Stimulated activated naive CD4-positive, alpha-beta T cell treated with Interleukin-2 at 50 U/mL for 16 hours (primary cell): ENCODE measurements at regions not wholly inside any gene's neighbourhood (a gene's known extent, or its start where the extent isn't known, plus 50 kb on each side); places are given as distances from the start of the nearest gene placed in this dataset.
"Not testable (repeated sequence)": the region's sequence is repeated elsewhere in the genome, so short reads cannot be mapped to it uniquely, and the experiment has no call there.

Source experiments
- DNase-seq: peaks from one replicate; lab custom pipeline; 2025; lab: John Stamatoyannopoulos, UW

DNA sequence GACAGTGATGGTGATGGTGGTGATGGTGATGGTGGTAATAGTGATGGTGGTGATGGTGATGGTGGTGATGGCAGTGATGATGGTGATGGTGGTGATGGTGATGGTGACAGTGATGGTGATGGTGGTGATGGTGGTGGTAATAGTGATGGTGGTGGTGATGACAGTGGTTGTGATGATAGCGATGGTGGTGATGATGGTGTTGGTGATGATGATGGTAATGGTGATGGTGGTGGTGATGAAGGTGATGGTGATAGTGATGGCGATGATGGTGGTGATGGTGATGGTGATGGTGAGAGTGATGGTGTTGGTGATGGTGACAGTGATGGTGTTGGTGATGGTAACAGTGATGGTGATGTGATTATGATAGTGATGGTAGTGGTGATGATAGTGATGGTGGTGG, 94.3 kb downstream of the ASB1 start:
- DNase-seq: no peak

DNA sequence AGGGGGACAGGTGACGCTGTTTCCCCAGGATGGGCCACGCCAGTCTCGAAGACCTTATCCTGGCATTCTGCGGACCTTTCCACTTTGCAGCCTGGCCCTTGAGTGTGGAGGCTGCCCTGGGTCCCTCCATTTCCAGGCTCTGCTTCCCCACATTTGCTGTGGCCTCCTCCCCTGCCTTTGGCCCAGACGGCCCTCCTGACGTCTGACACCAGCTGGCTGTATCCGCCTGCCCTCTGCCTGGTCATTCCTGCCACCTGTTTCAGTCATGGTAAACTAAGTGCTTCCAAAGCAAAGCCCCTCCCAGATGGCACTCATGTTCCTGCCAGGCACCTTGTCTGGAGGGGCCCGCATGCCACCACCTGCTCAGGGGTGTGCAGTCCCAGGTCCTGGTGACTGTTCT, 95.1 kb downstream of the ASB1 start:
- DNase-seq: no peak

DNA sequence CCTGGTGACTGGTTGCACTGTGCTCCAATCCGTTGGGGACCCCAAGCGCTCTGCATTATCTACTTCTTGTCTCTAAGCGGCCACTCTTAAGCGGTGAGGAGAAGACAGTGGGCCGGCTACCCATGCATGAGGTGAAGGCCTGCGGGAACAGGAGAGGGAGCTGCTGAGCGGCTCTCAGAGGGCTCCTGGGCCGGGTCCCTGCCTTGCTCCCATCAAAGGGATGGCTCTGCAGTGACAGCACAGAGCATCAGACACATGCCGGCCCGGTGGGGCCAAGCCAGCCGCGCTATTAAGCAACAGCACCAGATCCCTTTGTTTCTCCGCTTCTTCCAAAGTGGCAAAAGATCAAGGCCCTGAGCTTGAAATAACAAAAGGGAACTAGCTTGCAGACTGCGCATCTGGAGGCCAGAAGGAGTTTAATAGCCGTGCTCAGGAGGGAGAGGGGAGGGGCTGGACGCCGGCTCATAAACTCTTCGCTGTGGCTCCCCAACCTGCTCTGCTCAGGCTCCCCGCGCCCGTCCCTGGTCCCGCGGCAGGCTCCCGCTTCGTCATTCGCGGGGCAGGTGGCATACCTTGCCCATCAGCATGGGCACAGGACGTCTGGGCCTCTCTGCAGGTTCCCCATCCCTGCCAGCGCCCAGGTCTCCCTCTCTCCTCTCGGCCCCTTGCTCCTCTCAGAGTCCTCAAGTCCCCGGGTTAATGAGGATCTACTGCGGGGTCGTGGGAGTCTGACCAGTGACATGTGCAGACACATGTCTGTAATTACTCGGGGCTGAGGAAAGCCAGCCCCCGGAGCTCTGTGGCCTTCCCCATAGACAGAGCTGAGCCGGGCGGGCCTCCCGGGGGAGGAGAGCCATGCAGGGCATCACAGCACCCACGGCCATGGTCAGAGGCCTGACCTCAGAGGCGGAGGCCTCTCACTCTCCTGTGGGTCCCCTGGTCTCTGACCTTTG, 96.7 kb downstream of the ASB1 start:
- DNase-seq: no peak

DNA sequence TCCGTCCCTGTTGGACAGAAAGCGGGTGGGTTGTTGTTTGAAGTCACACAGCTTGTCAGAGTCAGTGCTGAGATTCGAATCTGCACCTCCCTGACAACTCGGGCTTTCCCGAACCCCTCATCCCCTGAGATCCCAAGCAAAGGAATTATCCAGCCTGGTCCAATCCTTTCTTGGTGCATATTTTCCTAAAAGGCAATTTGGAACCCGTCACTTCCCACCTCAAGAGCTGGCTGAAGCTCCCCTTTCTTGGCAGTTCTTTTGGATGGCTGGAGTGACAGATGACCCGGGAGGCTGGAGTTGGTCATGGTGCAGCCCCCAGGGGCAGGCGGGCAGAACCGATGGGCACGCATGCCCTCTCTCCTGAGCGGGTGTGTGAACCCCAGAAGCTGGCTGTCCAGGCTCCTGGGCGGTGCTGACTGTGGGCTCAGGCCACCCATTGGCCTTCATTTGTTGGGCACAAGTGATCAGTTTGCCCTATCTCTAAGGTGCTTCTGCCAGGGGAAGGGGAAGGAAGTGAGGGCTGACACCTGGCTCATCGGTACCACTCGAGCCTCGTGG, 97.8 kb downstream of the ASB1 start:
- DNase-seq: no peak

DNA sequence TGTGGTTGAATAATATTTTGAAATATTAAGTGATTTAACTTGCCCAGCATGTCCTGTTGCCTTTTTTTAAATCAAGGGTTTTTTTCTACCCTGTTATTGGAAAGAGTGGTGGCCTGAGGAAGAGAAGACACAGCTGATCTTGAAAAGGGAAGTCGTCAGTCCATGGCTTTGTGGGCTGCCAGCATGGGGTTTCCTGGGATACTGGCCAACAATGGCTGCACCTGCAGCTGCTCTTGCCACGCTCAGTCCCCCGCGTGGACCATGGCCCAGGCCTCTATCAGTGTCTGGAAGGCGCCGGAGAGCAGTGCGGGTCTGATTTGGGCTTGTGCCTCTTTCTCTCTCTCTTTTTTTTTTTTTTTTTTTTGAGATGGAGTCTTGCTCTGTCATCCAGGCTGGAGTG, 99.3 kb downstream of the ASB1 start:
- no peak for DNase-seq

DNA sequence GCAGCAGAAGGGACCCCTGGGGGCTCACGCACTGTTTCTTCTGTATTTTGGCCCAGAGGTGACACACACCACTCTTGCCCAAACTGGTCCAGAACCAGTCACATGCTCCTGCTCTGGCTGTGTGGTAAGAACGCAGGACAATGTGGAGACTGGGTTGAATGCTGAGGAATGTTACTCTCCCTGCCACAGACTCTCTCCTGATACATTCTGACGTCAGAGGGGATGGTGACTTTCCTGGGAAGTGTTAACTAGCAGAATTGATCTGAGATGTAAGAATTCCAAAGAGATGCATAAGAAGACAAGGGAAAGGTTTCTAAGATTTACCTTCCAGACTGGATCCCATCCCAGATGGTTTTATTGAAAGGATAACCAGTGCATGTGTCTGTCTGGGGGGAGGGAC, 100.8 kb downstream of the ASB1 start:
- no peak for DNase-seq

DNA sequence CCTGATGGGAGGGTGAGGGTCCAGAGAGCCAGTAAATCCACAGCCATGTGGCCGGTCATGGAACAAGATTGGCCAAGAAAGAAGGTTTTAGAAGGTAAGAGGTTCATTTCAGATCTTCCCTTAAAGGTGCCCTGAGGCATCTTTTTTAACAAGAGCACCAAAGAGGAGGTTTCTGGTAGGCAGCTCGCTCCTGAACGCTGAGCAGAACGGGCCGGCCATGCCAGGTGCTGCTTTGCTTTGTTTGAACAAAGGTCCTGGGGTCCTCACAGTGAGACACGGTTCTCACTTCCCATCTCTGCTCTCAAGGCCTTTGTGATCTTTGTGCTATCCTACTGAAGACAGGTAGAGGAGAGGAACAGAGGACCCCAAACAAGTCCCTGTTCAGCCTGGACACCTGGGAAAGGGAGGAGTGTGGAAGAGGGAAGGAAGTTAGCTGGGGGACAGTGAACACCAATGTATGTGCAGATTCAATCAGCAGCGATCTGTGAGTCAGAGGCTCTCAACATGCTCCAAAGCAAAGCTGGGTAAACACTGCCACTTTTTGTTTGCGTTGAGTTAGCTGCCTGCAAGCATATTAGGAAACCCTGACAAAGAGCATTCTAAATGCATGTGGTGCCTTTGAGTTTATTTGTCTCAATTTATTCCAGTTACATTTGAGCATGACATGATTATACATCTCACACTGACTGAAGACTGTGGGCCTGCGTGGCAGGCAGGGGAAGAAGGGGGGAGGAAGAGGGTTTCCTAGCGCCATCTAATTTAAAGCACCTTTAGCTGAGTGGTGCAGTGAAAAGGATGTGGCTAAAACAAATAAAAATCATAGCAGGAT, 102.4 kb downstream of the ASB1 start:
- no peak for DNase-seq

DNA sequence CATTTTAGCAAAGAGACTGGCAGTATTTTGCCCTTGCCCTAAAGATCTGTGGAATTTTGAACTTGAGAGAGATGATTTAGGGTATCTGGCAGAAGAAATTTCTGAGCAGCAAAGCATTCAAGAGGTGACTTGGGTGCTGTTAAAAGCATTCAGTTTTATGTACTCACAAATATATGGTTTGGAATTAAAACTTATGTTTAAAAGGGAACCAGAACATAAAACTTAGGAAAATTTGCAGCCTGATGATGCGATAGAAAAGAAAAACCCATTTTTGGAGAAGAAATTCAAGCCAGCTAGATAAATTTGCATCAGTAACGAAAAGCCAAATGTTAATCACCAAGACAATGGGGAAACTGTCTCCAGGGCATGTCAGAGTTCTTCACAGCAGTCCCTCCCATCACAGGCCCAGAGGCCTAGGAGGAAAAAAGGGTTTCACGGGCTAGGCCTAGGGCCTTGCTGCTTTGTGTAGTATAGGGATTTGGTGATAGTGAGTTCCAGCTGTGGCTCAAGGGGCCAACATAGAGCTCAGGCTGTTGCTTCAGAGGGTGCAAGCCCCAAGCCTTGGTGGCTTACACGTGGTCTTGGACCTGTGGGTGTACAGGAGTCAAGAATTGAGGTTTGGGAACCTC, 104.4 kb downstream of the ASB1 start:
- not testable (repeated sequence) for DNase-seq

DNA sequence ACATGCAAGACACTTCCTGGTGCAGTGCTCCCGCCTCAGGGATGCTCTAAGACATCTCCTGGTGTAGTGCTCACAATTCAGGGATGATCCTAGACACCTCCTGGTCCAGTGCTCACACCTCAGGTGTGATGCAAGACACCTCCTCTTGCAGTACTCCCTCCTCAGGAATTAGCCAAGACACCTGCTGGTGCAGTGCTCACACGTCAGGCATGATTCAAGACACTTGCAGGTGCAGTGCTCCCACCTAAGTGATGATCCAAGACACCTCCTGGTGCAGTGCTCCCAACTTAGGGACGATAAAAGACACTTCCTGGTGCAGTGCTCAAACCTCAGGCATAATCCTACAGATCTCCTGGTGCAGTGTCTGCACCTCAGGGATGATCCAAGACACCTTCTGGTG, 117.0 kb downstream of the ASB1 start:
- not testable (repeated sequence) for DNase-seq

DNA sequence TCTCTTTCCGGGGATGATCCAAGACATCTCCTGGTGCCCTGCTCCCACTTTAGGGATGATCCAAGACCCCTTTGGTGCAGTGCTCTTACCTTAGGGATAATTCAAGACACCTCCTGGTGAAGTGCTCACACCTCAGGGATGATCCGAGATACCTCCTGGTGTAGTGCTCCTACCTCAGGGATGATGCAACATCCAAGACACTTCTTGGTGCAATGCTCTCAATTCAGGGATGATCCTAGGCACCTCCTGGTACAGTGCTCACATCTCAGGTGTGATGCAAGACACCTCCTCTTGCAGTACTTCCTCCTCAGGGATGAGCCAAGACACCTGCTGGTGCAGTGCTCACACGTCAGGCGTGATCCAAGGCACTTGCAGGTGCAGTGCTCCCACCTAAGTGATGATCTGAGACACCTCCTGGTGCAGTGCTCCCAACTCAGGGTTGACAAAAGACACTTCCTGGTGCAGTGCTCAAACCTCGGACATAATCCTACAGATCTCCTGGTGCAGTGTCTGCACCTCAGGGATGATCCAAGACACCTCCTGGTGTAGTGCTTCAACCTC, 122.3 kb downstream of the ASB1 start:
- DNase-seq: no peak

DNA sequence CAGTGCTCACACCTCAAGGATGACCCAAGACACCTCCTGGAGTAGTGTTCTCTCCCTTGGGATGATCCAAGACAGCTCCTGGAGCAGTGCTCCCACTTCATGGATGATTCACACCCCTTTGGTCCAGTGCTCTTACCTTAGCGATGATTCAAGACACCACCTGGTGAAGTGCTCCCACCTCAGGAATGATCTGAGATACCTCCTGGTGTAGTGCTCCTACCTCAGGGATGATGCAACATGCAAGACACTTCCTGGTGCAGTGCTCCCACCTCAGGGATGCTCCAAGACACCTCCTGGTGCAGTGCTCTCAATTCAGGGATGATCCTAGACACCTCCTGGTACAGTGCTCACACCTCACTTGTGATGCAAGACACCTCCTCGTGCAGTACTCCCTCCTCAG, 123.1 kb downstream of the ASB1 start:
- no peak for DNase-seq

DNA sequence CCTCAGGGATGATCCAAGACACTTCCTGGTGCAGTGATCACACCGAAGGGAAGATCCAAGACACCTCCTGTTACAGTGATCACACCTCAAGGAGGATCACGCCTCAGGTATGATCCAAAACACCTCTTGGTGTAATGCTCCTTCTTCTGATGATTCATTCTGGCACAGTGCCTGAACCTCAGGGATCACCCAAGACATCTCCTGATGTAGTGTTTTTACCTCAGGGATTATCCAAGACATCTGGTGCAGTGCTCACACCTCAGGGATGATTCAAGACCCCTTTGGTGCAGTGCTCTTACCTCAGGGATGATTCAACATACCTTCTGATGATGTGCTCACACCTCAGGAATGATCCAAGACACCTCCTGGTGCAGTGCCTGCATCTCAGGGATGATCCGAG, 124.4 kb downstream of the ASB1 start:
- no peak for DNase-seq

DNA sequence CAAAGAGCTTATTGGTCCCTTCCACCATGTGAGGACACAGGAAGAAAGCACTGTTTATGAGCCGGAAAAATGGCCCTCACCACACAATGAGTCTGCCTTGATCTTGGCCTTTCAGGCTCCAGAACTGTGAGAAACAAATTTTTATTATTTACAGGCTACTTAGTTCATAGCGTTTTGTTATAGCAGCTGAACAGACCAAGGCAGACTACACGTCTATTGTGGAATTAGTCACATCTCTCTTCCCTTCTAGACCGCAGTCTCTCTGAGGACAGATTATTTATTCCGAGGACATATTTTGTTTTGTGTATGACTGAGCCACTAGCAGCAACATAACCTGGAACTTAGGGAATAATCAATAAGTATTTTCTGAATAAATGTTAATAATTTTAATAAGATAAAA, 125.5 kb downstream of the ASB1 start:
- DNase-seq: no peak

DNA sequence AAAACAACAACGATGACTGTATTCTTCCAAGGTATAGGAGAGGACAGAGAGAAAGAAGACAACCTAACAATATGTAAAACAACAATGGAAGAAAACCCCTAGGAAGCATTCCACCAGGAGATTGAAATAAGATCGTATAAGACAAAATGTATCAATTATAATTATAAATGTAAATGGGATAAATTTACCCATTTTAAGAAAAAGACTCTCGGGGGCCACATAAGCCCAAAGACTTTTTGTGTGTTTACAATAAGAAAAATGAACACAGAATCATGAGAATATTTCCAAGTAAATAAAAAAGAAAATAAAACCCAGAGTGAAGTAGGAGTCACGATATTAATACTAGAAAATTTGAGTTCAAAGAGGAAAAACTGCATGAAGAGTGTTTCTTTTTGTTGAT, 126.4 kb downstream of the ASB1 start:
- no peak for DNase-seq

DNA sequence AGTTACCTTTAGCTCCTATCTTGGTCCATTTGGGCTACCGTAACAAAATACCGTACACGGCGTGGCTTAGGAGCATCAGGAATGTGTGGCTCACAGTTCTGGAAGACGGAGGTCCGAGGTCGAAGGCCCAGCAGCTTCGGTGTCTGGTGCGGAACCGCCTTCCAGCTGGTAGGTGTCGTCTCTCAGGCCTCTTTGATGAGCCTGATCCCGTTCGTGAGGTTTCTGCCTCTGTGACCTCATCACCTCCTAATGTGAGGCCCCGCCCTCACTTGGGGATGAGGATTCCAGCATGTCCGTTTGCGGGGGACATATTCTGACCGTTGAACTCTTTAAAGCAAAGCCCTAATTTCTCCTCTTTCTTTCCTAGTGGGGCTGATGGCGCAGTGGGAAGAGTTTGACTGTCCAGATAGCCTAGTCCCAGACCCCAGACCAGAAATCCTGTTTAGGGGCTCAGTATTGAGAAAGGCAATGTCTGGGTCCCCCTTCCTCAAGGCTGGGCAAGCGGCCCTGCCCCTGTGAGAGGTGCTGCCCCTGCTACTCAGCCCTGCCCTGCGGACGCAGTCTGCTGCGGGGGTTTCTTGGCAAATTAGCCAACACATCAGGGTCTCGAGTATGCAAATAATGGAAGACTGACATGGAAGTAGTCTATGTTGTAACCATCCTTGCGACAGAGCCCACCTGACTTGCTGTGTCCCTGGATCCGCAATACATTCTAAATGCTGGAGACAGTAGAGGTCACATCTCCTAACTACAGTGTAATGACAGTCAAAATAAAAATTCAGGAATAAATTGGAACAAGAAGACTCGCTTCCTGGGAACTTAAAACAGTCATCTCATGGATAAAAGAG, 128.0 kb downstream of the ASB1 start:
- no peak for DNase-seq

DNA sequence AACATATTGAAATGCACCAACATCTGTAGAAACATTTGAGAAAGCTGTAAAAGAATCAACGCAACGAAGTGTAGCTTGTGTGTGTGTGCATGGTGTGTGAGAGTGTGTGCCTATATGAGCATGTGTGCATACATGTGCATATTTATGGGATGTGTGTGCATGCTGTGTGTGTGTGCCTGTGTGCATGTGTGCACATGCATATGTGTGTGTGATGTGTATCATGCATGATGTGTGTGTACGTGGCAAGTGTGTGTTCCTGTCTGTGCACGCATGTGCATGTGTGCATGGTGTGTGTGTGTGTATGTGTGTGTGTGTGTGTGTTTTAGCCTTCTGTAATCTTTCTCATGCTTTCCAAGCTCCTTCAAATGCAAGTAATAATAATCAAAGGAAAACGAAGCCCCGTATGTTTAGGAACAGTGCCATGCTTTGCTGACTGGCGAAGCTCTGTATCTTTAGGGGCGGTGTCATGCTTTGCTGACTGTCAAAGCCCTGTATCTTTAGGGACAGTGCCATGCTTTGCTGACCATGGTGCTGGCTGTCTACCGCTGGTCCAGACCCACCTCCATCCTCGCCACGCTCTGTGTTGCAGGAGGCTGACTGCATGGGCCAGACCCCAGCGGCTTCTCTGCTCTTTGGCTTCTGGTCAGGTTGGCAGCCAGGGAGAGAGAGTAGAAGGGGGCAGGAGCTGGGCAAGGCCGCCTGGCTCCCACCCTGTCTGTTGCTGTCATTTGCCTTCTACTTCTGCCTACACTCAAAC, 129.2 kb downstream of the ASB1 start:
- no peak for DNase-seq

DNA sequence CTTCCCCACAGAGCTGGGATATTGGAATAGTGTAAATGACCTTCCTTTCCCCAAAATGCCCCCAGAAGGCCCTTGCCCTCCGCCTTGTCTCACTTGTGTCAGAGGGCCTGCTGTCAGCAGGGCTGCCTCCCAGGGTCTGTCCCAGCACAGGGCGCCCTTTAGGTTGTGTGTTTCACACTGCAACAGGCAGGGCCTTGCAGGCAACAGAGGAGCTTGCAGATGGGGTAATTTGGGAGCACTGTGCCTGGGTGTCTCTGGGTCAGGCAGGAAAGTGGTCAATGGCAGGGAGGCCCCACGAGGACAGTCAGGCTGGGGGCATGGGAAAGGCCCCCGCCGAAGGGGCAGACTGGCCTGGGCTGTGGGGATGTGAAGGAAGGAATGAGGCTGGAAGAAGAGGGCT, 130.7 kb downstream of the ASB1 start:
- DNase-seq: no peak

DNA sequence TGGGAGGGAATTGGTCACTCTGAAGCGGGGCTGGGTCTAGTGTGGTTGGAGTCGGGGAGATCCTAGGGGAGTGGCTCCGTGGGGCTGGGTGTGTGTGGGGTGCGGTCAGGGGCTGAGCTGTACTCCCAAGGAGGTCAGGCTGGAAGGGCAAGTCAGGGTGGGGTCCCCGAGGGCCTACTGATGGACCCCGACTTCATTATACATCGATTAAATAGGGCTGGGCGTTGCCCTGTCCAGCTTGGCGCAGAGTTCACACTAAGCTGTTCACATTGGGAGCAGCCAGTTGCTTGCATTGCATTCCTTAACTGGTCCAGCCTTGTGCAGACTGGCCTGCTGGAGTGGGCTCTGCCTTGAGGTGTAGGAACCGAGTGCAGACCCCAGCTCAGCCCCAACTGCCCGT, 131.2 kb downstream of the ASB1 start:
- no peak for DNase-seq

DNA sequence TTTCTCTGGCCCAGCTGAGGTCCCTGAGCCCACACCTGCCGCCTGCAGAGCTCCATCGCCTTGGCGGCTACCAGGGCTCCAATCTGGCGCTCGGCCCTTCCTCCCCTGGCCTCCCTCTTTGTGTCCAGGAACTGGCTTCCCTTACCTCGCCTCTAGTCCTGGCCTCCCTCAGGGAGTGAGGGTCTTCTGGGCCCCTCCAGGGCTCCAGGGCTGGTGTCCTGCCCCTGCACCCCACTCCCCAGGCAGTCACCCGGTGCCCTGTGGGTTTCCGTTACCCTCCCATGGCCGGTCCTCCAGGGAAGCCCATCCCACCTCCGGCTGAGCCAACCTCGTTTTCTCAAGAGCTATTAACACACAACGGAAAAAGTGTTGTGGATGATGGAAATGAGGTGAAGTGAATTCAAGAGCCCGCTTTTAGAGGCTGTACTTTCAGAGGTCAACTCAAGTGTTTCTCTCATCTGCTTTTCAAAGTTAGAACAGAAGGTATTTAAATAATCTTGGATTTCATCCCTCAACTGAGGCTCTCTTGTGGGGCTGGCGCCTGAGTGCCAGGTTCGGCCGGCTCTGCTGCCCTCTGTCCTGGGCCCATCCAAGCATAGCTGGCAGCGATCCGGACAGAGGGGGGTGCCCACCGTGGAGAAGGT, 131.9 kb downstream of the ASB1 start:
- no peak for DNase-seq

DNA sequence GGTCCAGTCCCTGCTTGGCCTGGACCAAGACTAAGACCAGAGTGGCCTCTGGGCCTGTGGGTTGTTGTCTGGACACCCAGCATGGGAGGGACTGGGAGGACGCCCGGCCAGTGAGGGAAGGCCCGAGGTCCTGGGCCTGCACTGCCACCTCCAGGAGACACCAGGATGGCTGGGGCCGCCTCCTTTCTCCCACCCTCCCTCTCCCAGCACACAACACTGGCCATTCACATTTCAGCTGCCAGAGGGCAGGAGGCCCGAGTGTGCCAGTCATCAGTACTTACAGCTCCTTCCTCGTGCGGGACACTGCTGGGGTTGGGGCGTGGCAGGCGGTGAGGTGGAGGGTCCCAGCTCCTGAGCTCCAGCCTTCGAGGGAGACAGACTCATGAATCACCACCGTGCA, 133.5 kb downstream of the ASB1 start:
- no peak for DNase-seq
